ENCODE measurements at regions not wholly inside any gene's neighbourhood (a gene's known extent, or its start where the extent isn't known, plus 50 kb on each side); places are given as distances from the start of the nearest gene placed in this dataset.

GRCh38 chr18:23331091-23331920 is 121.8 kb upstream of the RIOK3 start:
- Histone ChIP-seq H3K9me3 (ENCODE audit: control insufficient read depth, low read length) (no peaks in the 10 kb centered on the region), H3K27ac (ENCODE audit: low read depth, low read length) (no peak overlapping the region), H3K4me1 (ENCODE audit: control insufficient read depth, insufficient read depth, low read length) (no peaks in the 10 kb centered on the region), H3K27me3 (ENCODE audit: control insufficient read depth, insufficient read depth, low read length, poor library complexity, severe bottlenecking) (no peaks in the 10 kb centered on the region), H3K4me3 (ENCODE audit: low read length) (no peak overlapping the region), H3K9ac (ENCODE audit: extremely low read depth, low read length, poor library complexity, severe bottlenecking) (no peak overlapping the region), H3K36me3 (ENCODE audit: control insufficient read depth, insufficient read depth, low read length) (no peaks in the 10 kb centered on the region)
- H3K9me3 Mint-ChIP-seq, result peaks cover 17% of the 10 kb centered on the region
- no peak overlapping the region for H3K4me3 Mint-ChIP-seq
- peaks cover 16% of the 10 kb centered on the region for H3K36me3 Mint-ChIP-seq (ENCODE audit: low read depth)
- H3K27me3 Mint-ChIP-seq (ENCODE audit: insufficient read depth), result peaks cover 2% of the 10 kb centered on the region
- peak overlapping the region; percentile 55 for H3K27ac Mint-ChIP-seq
- WGBS, 2 experiments (ENCODE audit: insufficient coverage in 1 of 2, insufficient read length in 1 of 2), result 88 to 92% methylated on average over 16 to 22 of the region's 22 CpGs
- H3K4me1 Mint-ChIP-seq, result peaks cover 4% of the 10 kb centered on the region
- peak; percentile 44 for TF ChIP-seq CTCF (conservative IDR thresholded peaks at IDR 0.05)
- DNase-seq, result peak; percentile 80

DNA sequence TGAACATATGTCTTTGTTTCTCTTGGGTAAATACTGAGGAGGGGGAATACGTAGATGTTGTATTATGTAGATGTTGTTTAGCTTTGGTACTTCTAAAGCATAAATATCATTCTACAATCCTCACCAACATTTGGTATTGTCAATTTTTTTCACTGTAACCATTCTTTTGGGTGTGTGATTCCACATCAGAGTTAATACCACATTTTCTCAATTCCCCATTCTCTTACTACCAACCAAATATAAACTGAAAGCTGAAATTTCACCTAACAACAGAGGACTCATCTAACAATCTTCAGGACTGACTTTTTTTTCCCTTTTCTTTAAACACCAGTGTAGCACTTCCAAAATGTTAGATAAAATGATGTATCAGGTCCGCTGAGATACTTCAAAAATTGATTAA is 120.7 kb upstream of the RIOK3 start:
- H3K27ac Mint-ChIP-seq, result no peak overlapping the region

GRCh38 chr18:23333827-23334226 is 119.3 kb upstream of the RIOK3 start:
- peaks cover 11% of the 10 kb centered on the region for H3K36me3 Mint-ChIP-seq (ENCODE audit: low read depth)
- H3K9me3 Mint-ChIP-seq, result peaks cover 10% of the 10 kb centered on the region
- no peaks in the 10 kb centered on the region for H3K4me1 ChIP-seq (ENCODE audit: control insufficient read depth, insufficient read depth, low read length)
- WGBS, 2 experiments (ENCODE audit: insufficient coverage in 1 of 2, insufficient read length in 1 of 2), result 0% methylated on average over 1 of the region's 2 CpGs; no CpG with 5 or more reads in 1 of the 2 experiments
- H3K4me3 ChIP-seq (ENCODE audit: low read length), result no peak overlapping the region
- no peaks in the 10 kb centered on the region for H3K9me3 ChIP-seq (ENCODE audit: control insufficient read depth, low read length)
- no peaks in the 10 kb centered on the region for H3K36me3 ChIP-seq (ENCODE audit: control insufficient read depth, insufficient read depth, low read length)
- no peak overlapping the region for H3K27ac ChIP-seq (ENCODE audit: low read depth, low read length)
- no peaks in the 10 kb centered on the region for H3K27me3 Mint-ChIP-seq (ENCODE audit: insufficient read depth)
- H3K4me1 Mint-ChIP-seq, result peaks cover 4% of the 10 kb centered on the region
- H3K27ac Mint-ChIP-seq, result no peak overlapping the region
- H3K27me3 ChIP-seq (ENCODE audit: control insufficient read depth, insufficient read depth, low read length, poor library complexity, severe bottlenecking), result no peaks in the 10 kb centered on the region
- DNase-seq, result no peak
- H3K9ac ChIP-seq (ENCODE audit: extremely low read depth, low read length, poor library complexity, severe bottlenecking), result no peak overlapping the region
- TF ChIP-seq CTCF (conservative IDR thresholded peaks at IDR 0.05), result no peak
- no peak overlapping the region for H3K4me3 Mint-ChIP-seq

More for the DNA sequence above, 120.7 kb upstream of the RIOK3 start:
- Mint-ChIP-seq H3K4me3 (no peak overlapping the region), H3K36me3 (ENCODE audit: low read depth) (peaks cover 16% of the 10 kb centered on the region), H3K9me3 (peaks cover 16% of the 10 kb centered on the region), H3K4me1 (peaks cover 4% of the 10 kb centered on the region), H3K27me3 (ENCODE audit: insufficient read depth) (peaks cover 2% of the 10 kb centered on the region)
- H3K4me3 ChIP-seq (ENCODE audit: low read length), result no peak overlapping the region
- no peak for DNase-seq
- WGBS, 2 experiments (ENCODE audit: insufficient coverage in 1 of 2, insufficient read length in 1 of 2), result 83% methylated on average over 1 of the region's 2 CpGs; no CpG with 5 or more reads in 1 of the 2 experiments
- no peaks in the 10 kb centered on the region for H3K9me3 ChIP-seq (ENCODE audit: control insufficient read depth, low read length)
- no peak for TF ChIP-seq CTCF (conservative IDR thresholded peaks at IDR 0.05)
- no peaks in the 10 kb centered on the region for H3K27me3 ChIP-seq (ENCODE audit: control insufficient read depth, insufficient read depth, low read length, poor library complexity, severe bottlenecking)
- no peaks in the 10 kb centered on the region for H3K36me3 ChIP-seq (ENCODE audit: control insufficient read depth, insufficient read depth, low read length)
- H3K4me1 ChIP-seq (ENCODE audit: control insufficient read depth, insufficient read depth, low read length), result no peaks in the 10 kb centered on the region
- H3K9ac ChIP-seq (ENCODE audit: extremely low read depth, low read length, poor library complexity, severe bottlenecking), result no peak overlapping the region
- H3K27ac ChIP-seq (ENCODE audit: low read depth, low read length), result no peak overlapping the region
